ENCODE measurements at regions not wholly inside any gene's neighbourhood (a gene's known extent, or its start where the extent isn't known, plus 50 kb on each side); places are given as distances from the start of the nearest gene placed in this dataset.

DNA sequence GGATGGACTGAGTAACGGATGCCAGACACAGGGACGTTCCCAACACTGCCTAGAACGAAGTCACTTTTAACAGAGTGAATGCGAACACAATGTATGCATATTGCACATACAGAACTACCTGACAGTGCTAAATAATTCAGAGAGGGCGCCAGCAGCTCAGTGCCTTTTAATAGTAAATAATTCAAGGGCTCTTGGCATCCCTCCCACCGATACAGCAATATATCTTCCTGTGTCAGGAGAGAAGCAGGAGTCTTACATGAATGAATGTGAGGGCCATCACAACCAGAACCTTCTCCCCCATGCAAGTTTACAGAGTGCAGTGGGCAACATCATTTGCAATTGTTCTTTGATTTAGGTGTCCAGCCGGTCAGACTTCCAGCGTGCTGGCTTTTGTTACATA lies 88.4 kb upstream of the KCNG1 start:
- TF ChIP-seq, protein P1, sequence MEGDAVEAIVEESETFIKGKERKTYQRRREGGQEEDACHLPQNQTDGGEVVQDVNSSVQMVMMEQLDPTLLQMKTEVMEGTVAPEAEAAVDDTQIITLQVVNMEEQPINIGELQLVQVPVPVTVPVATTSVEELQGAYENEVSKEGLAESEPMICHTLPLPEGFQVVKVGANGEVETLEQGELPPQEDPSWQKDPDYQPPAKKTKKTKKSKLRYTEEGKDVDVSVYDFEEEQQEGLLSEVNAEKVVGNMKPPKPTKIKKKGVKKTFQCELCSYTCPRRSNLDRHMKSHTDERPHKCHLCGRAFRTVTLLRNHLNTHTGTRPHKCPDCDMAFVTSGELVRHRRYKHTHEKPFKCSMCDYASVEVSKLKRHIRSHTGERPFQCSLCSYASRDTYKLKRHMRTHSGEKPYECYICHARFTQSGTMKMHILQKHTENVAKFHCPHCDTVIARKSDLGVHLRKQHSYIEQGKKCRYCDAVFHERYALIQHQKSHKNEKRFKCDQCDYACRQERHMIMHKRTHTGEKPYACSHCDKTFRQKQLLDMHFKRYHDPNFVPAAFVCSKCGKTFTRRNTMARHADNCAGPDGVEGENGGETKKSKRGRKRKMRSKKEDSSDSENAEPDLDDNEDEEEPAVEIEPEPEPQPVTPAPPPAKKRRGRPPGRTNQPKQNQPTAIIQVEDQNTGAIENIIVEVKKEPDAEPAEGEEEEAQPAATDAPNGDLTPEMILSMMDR (IDR thresholded peaks at IDR 0.05), result no peak
- TF ChIP-seq POLR2A (IDR thresholded peaks at IDR 0.05) (no peak), EP300 (IDR thresholded peaks at IDR 0.05) (no peak)

All from stomach (tissue), 4 donors.